ENCODE measurements at regions not wholly inside any gene's neighbourhood (a gene's known extent, or its start where the extent isn't known, plus 50 kb on each side); places are given as distances from the start of the nearest gene placed in this dataset.

- Histone ChIP-seq H3K36me3 (no peaks in the 10 kb centered on the region), H3K27ac (no peak overlapping the region), H3K27me3 (no peaks in the 10 kb centered on the region), H3K4me3 (replicated peaks in 1 of 3) (no peak overlapping the region), H3K9me3 (no peaks in the 10 kb centered on the region), H3K4me1 (peaks cover 0 to 9% of the 10 kb centered on the region in 2 donors)
- TF ChIP-seq CTCF (IDR thresholded peaks at IDR 0.05) (no peak), POLR2A (IDR thresholded peaks at IDR 0.05) (no peak)
- WGBS, 2 donors: 88% methylated on average over 1 of the region's 1 CpG
- intact Hi-C loops (cut with DNase I): no loop called here
- no peak for DNase-seq
These were observed 122.3 kb upstream of the POC5 start for GRCh38 chr5:75839547-75839946.

DNA sequence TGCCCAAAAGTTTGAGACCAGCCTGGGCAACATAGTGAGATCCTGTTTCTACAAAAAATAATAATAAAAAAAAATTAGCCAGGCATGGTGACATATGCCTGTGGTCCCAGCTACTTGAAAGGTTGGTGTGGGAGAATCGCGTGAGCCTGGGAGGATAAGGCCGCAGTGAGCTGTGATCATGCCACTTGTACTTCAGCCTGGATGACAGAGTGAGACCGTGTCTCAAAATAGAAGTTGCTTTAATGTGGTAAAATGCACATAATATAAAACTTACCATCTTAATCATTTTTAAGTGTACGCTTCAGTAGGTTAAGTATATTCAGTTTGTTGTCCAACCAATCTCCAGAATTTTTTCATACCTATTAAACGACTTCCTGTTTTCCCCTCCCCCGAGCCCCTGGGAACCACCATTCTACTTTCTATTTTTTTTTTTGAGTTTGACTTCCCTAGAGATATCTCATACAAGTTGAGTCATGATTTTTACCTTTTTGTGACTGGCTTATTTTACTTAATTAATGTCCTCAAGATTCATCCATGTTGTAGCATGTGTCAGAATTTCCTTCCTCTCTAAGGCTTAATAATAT, 120.1 kb upstream of the POC5 start:
- no peaks in the 10 kb centered on the region for H3K36me3 ChIP-seq
- TF ChIP-seq POLR2A (IDR thresholded peaks at IDR 0.05) (no peak), CTCF (IDR thresholded peaks at IDR 0.05) (no peak)
- 91 to 93% methylated on average over 7 of the region's 7 CpGs for WGBS, 2 donors

DNA sequence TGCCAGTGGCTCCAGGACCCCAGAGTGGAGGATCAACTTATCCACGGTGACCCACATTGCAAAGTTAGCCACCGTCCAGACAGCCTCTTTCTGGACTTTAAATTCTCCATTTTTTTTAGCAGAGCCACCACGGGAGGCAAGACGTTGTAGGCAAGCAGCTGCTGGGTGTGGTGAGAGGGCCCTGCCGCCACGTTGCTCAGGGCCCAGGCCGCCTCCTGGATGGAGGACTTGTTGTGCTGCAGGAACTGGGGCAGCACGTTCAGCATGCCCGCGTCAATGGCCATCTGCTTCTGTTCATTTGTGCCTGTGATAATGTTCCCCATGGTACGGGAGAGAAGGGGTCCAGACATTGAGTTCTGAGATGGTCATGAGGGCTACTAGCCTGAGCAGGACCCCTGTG, 114.3 kb upstream of the POC5 start:
- DNase-seq: no peak
- intact Hi-C loops (cut with DNase I): no loop called here
- WGBS, 2 donors: 94% methylated on average over 8 to 11 of the region's 11 CpGs
- no peak overlapping the region for H3K27ac ChIP-seq
- H3K4me1 ChIP-seq: no peaks in the 10 kb centered on the region
- TF ChIP-seq POLR2A (IDR thresholded peaks at IDR 0.05) (no peak), CTCF (IDR thresholded peaks at IDR 0.05) (no peak)
- H3K36me3 ChIP-seq: no peaks in the 10 kb centered on the region
- no peaks in the 10 kb centered on the region for H3K9me3 ChIP-seq
- H3K4me3 ChIP-seq (replicated peaks in 1 of 3): no peak overlapping the region
- H3K27me3 ChIP-seq: no peaks in the 10 kb centered on the region

More for the DNA sequence above, 120.1 kb upstream of the POC5 start:
- intact Hi-C loops (cut with DNase I): no loop called here
- Histone ChIP-seq H3K9me3 (no peaks in the 10 kb centered on the region), H3K4me1 (no peaks in the 10 kb centered on the region), H3K27ac (no peak overlapping the region), H3K4me3 (replicated peaks in 1 of 3) (no peak overlapping the region), H3K27me3 (no peaks in the 10 kb centered on the region)
- no peak for DNase-seq

- no peak overlapping the region for H3K4me3 ChIP-seq (replicated peaks in 1 of 3)
- 76 to 80% methylated on average over 2 of the region's 2 CpGs for WGBS, 2 donors
- no peaks in the 10 kb centered on the region for H3K9me3 ChIP-seq
- no peak for TF ChIP-seq POLR2A (IDR thresholded peaks at IDR 0.05)
- TF ChIP-seq CTCF (IDR thresholded peaks at IDR 0.05): no peak
- no peaks in the 10 kb centered on the region for H3K4me1 ChIP-seq
- H3K27me3 ChIP-seq: no peaks in the 10 kb centered on the region
- no peak overlapping the region for H3K27ac ChIP-seq
- no peak for DNase-seq
- no peaks in the 10 kb centered on the region for H3K36me3 ChIP-seq
- intact Hi-C loops (cut with DNase I): no loop called here
These were observed 110.8 kb upstream of the POC5 start for GRCh38 chr5:75828029-75828428.

DNA sequence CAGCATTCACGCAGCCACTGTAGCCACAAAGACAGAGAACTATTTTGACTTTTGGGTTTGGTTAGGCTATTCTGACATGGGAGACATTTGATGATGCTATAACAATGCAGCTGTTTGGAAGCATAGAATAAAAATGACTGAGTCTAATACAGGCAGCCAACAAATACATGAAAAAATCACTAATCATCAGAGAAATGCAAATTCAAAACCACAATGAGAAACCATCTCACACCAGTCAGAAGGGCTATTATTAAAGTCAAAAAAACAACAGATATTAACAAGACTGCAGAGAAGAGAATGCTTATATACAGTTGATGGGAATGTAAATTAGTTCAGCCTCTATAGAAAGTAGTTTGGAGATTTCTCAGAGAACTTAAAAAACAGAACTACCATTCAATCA, 107.1 kb upstream of the POC5 start:
- 86 to 96% methylated on average over 1 of the region's 1 CpG for WGBS, 2 donors
- Histone ChIP-seq H3K9me3 (no peaks in the 10 kb centered on the region), H3K36me3 (no peaks in the 10 kb centered on the region), H3K4me1 (no peaks in the 10 kb centered on the region), H3K27me3 (no peaks in the 10 kb centered on the region), H3K27ac (no peak overlapping the region), H3K4me3 (replicated peaks in 1 of 3) (no peak overlapping the region)
- TF ChIP-seq POLR2A (IDR thresholded peaks at IDR 0.05) (no peak), CTCF (IDR thresholded peaks at IDR 0.05) (no peak)
- intact Hi-C loops (cut with DNase I): no loop called here
- DNase-seq: no peak

Measured in thyroid gland (tissue), 4 donors.